Gastrocnemius medialis (tissue), 4 donors: ENCODE measurements at regions not wholly inside any gene's neighbourhood (a gene's known extent, or its start where the extent isn't known, plus 50 kb on each side); places are given as distances from the start of the nearest gene placed in this dataset.

Source experiments
- POLR2A ChIP-seq, 2 donors: fragments of 450-650 bp; IDR thresholded peaks; one replicate each; pipeline ENCODE4 v1.6.1; 2017; ENCODE audit warnings: antibody characterized with exemption in 2 of 2, mild to moderate bottlenecking in 2 of 2, moderate library complexity in 2 of 2
- TF ChIP-seq, protein P1 (sequence below), 5 experiments: fragments of 450-650 bp in 3 of 5; fragments of 200-600 bp in 2 of 5; sonication (generic) in 2 of 5; IDR thresholded peaks in 4 of 5; conservative IDR thresholded peaks in 1 of 5; 1 replicate in 4 of 5; 2 replicates in 1 of 5; pipeline ENCODE4 v1.5.1; 2016 to 2019; ENCODE audit warnings: antibody characterized with exemption in 5 of 5, mild to moderate bottlenecking in 3 of 5, moderate library complexity in 3 of 5

DNA sequence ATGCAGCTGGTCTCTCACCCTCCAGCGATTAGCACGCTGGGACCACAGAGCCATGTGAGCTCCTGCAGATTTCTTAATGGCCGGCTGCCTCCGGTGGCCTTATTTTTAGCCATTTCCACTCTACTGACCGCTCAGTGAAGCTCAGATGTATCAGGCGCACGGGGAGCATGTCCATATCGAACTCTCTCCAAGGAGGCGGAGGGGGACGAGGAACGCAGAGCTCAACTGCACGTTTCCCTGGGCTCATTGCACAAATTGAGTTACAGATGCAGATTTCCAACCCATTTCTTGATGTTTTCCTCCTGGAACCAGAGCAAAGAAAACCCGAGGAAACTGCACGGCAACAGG lies 207.1 kb downstream of the CTTN start:
- no peak for TF ChIP-seq POLR2A (IDR thresholded peaks at IDR 0.05)
- TF ChIP-seq, protein P1, sequence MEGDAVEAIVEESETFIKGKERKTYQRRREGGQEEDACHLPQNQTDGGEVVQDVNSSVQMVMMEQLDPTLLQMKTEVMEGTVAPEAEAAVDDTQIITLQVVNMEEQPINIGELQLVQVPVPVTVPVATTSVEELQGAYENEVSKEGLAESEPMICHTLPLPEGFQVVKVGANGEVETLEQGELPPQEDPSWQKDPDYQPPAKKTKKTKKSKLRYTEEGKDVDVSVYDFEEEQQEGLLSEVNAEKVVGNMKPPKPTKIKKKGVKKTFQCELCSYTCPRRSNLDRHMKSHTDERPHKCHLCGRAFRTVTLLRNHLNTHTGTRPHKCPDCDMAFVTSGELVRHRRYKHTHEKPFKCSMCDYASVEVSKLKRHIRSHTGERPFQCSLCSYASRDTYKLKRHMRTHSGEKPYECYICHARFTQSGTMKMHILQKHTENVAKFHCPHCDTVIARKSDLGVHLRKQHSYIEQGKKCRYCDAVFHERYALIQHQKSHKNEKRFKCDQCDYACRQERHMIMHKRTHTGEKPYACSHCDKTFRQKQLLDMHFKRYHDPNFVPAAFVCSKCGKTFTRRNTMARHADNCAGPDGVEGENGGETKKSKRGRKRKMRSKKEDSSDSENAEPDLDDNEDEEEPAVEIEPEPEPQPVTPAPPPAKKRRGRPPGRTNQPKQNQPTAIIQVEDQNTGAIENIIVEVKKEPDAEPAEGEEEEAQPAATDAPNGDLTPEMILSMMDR (IDR thresholded peaks at IDR 0.05 in 4 of 5, conservative IDR thresholded peaks at IDR 0.05 in 1 of 5) = no peak
